ENCODE measurements at regions not wholly inside any gene's neighbourhood (a gene's known extent, or its start where the extent isn't known, plus 50 kb on each side); places are given as distances from the start of the nearest gene placed in this dataset.
"Not testable (repeated sequence)": the region's sequence is repeated elsewhere in the genome, so short reads cannot be mapped to it uniquely, and the experiment has no call there.

DNA sequence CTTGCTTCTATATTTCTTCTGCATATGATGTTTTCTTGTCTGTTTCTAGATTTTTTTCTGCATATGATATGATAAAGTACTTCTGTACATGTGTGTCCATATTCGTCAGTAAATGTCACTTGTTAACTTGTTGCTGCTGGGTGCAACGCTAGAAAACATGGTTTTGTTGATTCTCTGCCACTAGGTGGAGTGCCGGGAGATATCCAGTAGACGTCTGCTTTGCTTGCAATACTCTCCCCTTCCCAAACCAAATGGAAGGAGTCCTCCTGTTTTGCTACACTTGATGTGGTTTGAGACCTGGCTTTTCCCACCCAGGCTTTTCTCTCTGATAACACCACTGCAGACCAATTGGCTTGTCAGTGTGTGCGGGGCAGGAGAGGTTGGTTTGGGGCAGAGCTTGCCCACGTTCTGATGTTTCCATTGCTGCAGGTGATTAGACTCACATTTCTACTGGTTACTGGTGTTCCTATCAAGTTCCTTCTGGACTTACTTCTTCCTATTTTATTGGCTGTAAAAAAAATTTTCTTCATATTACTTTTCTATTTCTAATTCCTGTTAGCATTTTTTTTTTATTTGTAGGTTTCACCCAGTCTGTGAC, 900.0 kb upstream of the CDH10 start:
- Histone ChIP-seq H3K4me3 (no peak overlapping the region), H3K27ac (no peak overlapping the region), H3K9me3 (no peaks in the 10 kb centered on the region), H3K4me1 (ENCODE audit: control insufficient read depth in 1 of 2, low read depth in 2 of 2) (no peaks in the 10 kb centered on the region), H3K27me3 (replicated peaks; ENCODE audit: insufficient read depth) (no peaks in the 10 kb centered on the region), H3K36me3 (no peaks in the 10 kb centered on the region)
- no peak for ATAC-seq (ENCODE audit: insufficient number of reproducible peaks, low FRiP score, low read depth)
- TF ChIP-seq, protein P1, sequence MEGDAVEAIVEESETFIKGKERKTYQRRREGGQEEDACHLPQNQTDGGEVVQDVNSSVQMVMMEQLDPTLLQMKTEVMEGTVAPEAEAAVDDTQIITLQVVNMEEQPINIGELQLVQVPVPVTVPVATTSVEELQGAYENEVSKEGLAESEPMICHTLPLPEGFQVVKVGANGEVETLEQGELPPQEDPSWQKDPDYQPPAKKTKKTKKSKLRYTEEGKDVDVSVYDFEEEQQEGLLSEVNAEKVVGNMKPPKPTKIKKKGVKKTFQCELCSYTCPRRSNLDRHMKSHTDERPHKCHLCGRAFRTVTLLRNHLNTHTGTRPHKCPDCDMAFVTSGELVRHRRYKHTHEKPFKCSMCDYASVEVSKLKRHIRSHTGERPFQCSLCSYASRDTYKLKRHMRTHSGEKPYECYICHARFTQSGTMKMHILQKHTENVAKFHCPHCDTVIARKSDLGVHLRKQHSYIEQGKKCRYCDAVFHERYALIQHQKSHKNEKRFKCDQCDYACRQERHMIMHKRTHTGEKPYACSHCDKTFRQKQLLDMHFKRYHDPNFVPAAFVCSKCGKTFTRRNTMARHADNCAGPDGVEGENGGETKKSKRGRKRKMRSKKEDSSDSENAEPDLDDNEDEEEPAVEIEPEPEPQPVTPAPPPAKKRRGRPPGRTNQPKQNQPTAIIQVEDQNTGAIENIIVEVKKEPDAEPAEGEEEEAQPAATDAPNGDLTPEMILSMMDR (IDR thresholded peaks at IDR 0.05): no peak
- no peak for DNase-seq (ENCODE audit: low spot score)

DNA sequence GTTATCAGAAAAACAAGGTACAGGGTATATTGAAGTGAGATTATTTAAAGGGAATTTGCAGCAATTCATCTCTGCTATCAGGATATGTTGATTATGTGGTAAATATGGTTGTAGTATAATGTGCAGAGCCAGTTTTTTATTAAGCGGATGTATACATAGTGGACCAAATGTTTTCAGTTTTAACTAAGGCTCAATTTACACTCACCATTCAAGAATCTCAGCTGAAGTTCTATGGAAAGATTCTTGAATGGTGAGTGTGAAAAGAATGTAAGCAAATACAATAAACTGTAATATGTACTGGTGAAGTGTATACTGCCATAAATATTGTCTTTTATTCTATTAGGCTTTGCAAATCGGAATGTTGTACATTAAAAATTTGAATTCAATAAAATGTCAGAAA, 895.9 kb upstream of the CDH10 start:
- no peaks in the 10 kb centered on the region for H3K36me3 ChIP-seq
- ATAC-seq (ENCODE audit: insufficient number of reproducible peaks, low FRiP score, low read depth): no peak
- TF ChIP-seq, protein P1 (IDR thresholded peaks at IDR 0.05): no peak

DNA sequence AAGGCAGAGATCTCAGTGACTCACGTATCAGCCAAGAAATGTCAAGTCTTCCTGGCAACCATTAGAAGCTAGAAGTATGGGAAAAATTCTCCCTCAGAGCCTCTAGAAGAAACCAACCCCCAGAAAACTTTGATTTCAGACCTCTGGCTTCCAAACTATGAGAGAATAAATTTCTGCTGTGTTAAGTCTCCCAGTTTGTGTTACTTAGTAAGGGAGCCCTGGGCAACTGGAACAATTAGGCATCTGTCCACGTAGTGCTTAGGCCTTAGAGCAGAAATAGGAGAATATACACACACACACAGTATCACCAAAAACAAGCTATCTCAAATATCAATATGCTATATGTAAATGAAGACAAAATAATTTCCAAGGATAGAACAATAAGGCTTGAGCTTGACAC, 894.8 kb upstream of the CDH10 start:
- Histone ChIP-seq H3K27ac (no peak overlapping the region), H3K36me3 (no peaks in the 10 kb centered on the region), H3K27me3 (replicated peaks; ENCODE audit: insufficient read depth) (no peaks in the 10 kb centered on the region), H3K4me1 (ENCODE audit: control insufficient read depth in 1 of 2, low read depth in 2 of 2) (no peaks in the 10 kb centered on the region), H3K9me3 (no peaks in the 10 kb centered on the region), H3K4me3 (no peak overlapping the region)
- TF ChIP-seq, protein P1 (IDR thresholded peaks at IDR 0.05): no peak
- DNase-seq (ENCODE audit: low spot score) (no peak), ATAC-seq (ENCODE audit: insufficient number of reproducible peaks, low FRiP score, low read depth) (no peak)

More for the DNA sequence above, 895.9 kb upstream of the CDH10 start:
- DNase-seq (ENCODE audit: low spot score): no peak
- Histone ChIP-seq H3K4me3 (no peak overlapping the region), H3K9me3 (no peaks in the 10 kb centered on the region), H3K27ac (no peak overlapping the region), H3K27me3 (replicated peaks; ENCODE audit: insufficient read depth) (no peaks in the 10 kb centered on the region), H3K4me1 (ENCODE audit: control insufficient read depth in 1 of 2, low read depth in 2 of 2) (no peaks in the 10 kb centered on the region)

- not testable (repeated sequence) for H3K27me3 ChIP-seq (replicated peaks; ENCODE audit: insufficient read depth); H3K36me3 ChIP-seq; DNase-seq (ENCODE audit: low spot score); H3K4me1 ChIP-seq (ENCODE audit: control insufficient read depth in 1 of 2, low read depth in 2 of 2); H3K9me3 ChIP-seq; H3K27ac ChIP-seq; H3K4me3 ChIP-seq; ATAC-seq (ENCODE audit: insufficient number of reproducible peaks, low FRiP score, low read depth)
Measured at GRCh38 chr5:25536461-25536860, 891.7 kb upstream of the CDH10 start.

DNA sequence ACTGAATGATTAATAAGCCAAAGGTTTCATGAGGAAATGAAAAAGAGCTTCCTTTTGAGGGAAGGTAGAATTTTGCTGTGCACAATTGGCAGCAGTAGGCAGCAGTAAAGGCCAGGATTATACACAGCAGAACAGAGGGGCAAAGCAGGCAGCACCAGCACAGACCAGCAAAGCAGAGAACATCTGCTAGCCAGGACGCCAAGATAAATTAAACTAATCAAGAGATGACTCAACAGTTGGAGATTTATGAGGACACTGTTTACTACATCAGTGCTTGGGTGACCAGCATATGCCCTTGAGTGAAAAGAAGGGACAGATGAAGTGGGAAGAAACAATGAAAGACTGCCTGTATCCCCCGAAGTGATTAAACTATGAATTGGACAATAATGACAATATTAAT, 871.4 kb upstream of the CDH10 start:
- Histone ChIP-seq H3K4me1 (ENCODE audit: control insufficient read depth in 1 of 2, low read depth in 2 of 2) (no peaks in the 10 kb centered on the region), H3K36me3 (no peaks in the 10 kb centered on the region), H3K4me3 (no peak overlapping the region), H3K27me3 (replicated peaks; ENCODE audit: insufficient read depth) (no peaks in the 10 kb centered on the region), H3K9me3 (no peaks in the 10 kb centered on the region), H3K27ac (no peak overlapping the region)
- TF ChIP-seq, protein P1 (IDR thresholded peaks at IDR 0.05): no peak
- no peak for ATAC-seq (ENCODE audit: insufficient number of reproducible peaks, low FRiP score, low read depth)
- no peak for DNase-seq (ENCODE audit: low spot score)

- H3K9me3 ChIP-seq: no peaks in the 10 kb centered on the region
- TF ChIP-seq, protein P1 (IDR thresholded peaks at IDR 0.05): no peak
- H3K27me3 ChIP-seq (replicated peaks; ENCODE audit: insufficient read depth): no peaks in the 10 kb centered on the region
- H3K4me3 ChIP-seq: no peak overlapping the region
- no peaks in the 10 kb centered on the region for H3K4me1 ChIP-seq (ENCODE audit: control insufficient read depth in 1 of 2, low read depth in 2 of 2)
- H3K36me3 ChIP-seq: no peaks in the 10 kb centered on the region
- no peak for ATAC-seq (ENCODE audit: insufficient number of reproducible peaks, low FRiP score, low read depth)
- no peak for DNase-seq (ENCODE audit: low spot score)
- H3K27ac ChIP-seq: no peak overlapping the region
Measured at GRCh38 chr5:25515525-25515924, 870.7 kb upstream of the CDH10 start.

- not testable (repeated sequence) for ATAC-seq (ENCODE audit: insufficient number of reproducible peaks, low FRiP score, low read depth); H3K36me3 ChIP-seq; H3K27ac ChIP-seq; DNase-seq (ENCODE audit: low spot score); H3K4me1 ChIP-seq (ENCODE audit: control insufficient read depth in 1 of 2, low read depth in 2 of 2); H3K9me3 ChIP-seq; H3K27me3 ChIP-seq (replicated peaks; ENCODE audit: insufficient read depth); H3K4me3 ChIP-seq
Measured at GRCh38 chr5:25510692-25511091, 865.9 kb upstream of the CDH10 start.

- not testable (repeated sequence) for H3K4me3 ChIP-seq; H3K36me3 ChIP-seq; H3K27me3 ChIP-seq (replicated peaks; ENCODE audit: insufficient read depth); DNase-seq (ENCODE audit: low spot score); H3K4me1 ChIP-seq (ENCODE audit: control insufficient read depth in 1 of 2, low read depth in 2 of 2); H3K27ac ChIP-seq; ATAC-seq (ENCODE audit: insufficient number of reproducible peaks, low FRiP score, low read depth); H3K9me3 ChIP-seq
Measured at GRCh38 chr5:25508011-25508410, 863.2 kb upstream of the CDH10 start.
